ENCODE measurements at regions not wholly inside any gene's neighbourhood (a gene's known extent, or its start where the extent isn't known, plus 50 kb on each side); places are given as distances from the start of the nearest gene placed in this dataset.

- Histone ChIP-seq H3K79me1 (ENCODE audit: low read depth, low read length) (no peaks in the 10 kb centered on the region), H4K8ac (ENCODE audit: extremely low read depth, insufficient read depth, low read length) (no peak overlapping the region), H3K9me3 (ENCODE audit: insufficient read depth in 2 of 2, low read depth in 1 of 2, low read length in 1 of 2) (peaks cover 4 to 6% of the 10 kb centered on the region in 2 experiments; a peak in 2 of 4 replicates), H3K27ac (ENCODE audit: low read depth, low read length) (no peak overlapping the region), H3K4me1 (replicated peaks in 1 of 4; ENCODE audit: control insufficient read depth in 3 of 4, insufficient read depth in 4 of 4, low read length in 3 of 4) (no peaks in the 10 kb centered on the region), H2BK12ac (ENCODE audit: low read depth, low read length) (no peak overlapping the region), H2BK15ac (ENCODE audit: low read length) (no peak overlapping the region), H2BK120ac (replicated peaks; ENCODE audit: low read depth, low read length) (no peak overlapping the region), H3K27me3 (replicated peaks in 1 of 4; ENCODE audit: control insufficient read depth in 3 of 4, extremely low read depth in 1 of 4, insufficient read depth in 3 of 4, low read length in 3 of 4) (peaks cover 0 to 1% (median 0%) of the 10 kb centered on the region in 4 experiments; a peak in 1 of 7 replicates), H3K4ac (replicated peaks; ENCODE audit: insufficient read length, low read depth, low read length) (no peak overlapping the region), H4K20me1 (replicated peaks in 1 of 2; ENCODE audit: control insufficient read depth in 1 of 2, insufficient read depth in 2 of 2, low read length in 2 of 2) (no peaks in the 10 kb centered on the region), H3K4me2 (ENCODE audit: insufficient read depth in 1 of 2, low read depth in 2 of 2, low read length in 2 of 2) (no peak overlapping the region), H2BK5ac (ENCODE audit: low read depth, low read length) (no peak overlapping the region), H2BK20ac (ENCODE audit: low read length) (no peak overlapping the region), H3K18ac (ENCODE audit: extremely low read depth, low read length) (no peak overlapping the region), H4K5ac (ENCODE audit: insufficient read length, low read depth, low read length) (no peak overlapping the region), H3K79me2 (ENCODE audit: control insufficient read depth in 1 of 2, insufficient read depth in 2 of 2, low read length in 2 of 2) (no peaks in the 10 kb centered on the region), H3K9ac (replicated peaks in 1 of 4; ENCODE audit: extremely low read depth in 1 of 4, low read depth in 3 of 4, low read length in 3 of 4) (no peak overlapping the region), H3K36me3 (ENCODE audit: control insufficient read depth in 2 of 4, insufficient read depth in 4 of 4, low read length in 3 of 4) (peaks cover 0 to 2% (median 0%) of the 10 kb centered on the region in 4 experiments; a peak in 1 of 8 replicates), H2AK5ac (ENCODE audit: low read depth, low read length) (no peak overlapping the region), H3K56ac (replicated peaks; ENCODE audit: insufficient read length, low read depth, low read length) (no peak overlapping the region), H2AFZ (ENCODE audit: low read length) (no peak overlapping the region), H3K4me3 (ENCODE audit: extremely low read depth in 1 of 4, insufficient read depth in 2 of 4, low read depth in 3 of 4, low read length in 4 of 4) (no peak overlapping the region), H3K23me2 (ENCODE audit: low read depth, low read length) (no peaks in the 10 kb centered on the region), H3K23ac (ENCODE audit: insufficient read length) (no peak overlapping the region), H3K14ac (ENCODE audit: insufficient read length) (no peak overlapping the region), H4K91ac (replicated peaks; ENCODE audit: insufficient read length, low read length) (no peak overlapping the region)
- POLR2A ChIA-PET (ENCODE audit: partially characterized antibody) = no interaction called here
- TF ChIP-seq CTBP2 (IDR thresholded peaks at IDR 0.05; ENCODE audit: borderline replicate concordance, insufficient read depth, insufficient read length, low read length) (no peak), CEBPB (IDR thresholded peaks at IDR 0.05; ENCODE audit: low read depth, low read length) (no peak), HDAC2 (IDR thresholded peaks at IDR 0.05; ENCODE audit: borderline replicate concordance in 1 of 2, low read depth in 2 of 2, low read length in 2 of 2) (no peak), ATF3 (IDR thresholded peaks at IDR 0.05; ENCODE audit: insufficient read depth, low read depth, low read length) (no peak), KDM4A (IDR thresholded peaks at IDR 0.05; ENCODE audit: low read depth, low read length, severe bottlenecking) (no peak), ASH2L (IDR thresholded peaks at IDR 0.05; ENCODE audit: low read length) (no peak), TEAD4 (IDR thresholded peaks at IDR 0.05; ENCODE audit: low read depth, low read length) (no peak), GABPA (IDR thresholded peaks at IDR 0.05; ENCODE audit: borderline replicate concordance, insufficient read depth, low read length) (no peak), CBX5 (IDR thresholded peaks at IDR 0.05; ENCODE audit: low read depth, low read length) (no peak), EP300 (IDR thresholded peaks at IDR 0.05; ENCODE audit: borderline replicate concordance in 1 of 2, low read depth in 2 of 2, low read length in 2 of 2) (no peak), TAF1 (IDR thresholded peaks at IDR 0.05; ENCODE audit: low read depth, low read length) (no peak), SUZ12 (IDR thresholded peaks at IDR 0.05; ENCODE audit: low read length) (no peak)
- 87% methylated on average over 6 of the region's 6 CpGs; no CpG with 5 or more reads in 1 of the 2 experiments for WGBS, 2 experiments (ENCODE audit: extremely low coverage in 1 of 2, insufficient coverage in 1 of 2, insufficient read length in 1 of 2, insufficient replicate concordance in 2 of 2, low coverage in 1 of 2, low lambda C conversion rate in 2 of 2, missing lambda C conversion rate in 1 of 2)
- no peak for FAIRE-seq
- CTCF ChIA-PET (ENCODE audit: partially characterized antibody) = no interaction called here
- DNase-seq (ENCODE audit: low read depth in 1 of 2, low spot score in 2 of 2) = no peak
These were observed 1888.6 kb downstream of the MRPL39 start for GRCh38 chr21:23718446-23719285.
